ENCODE measurements at regions not wholly inside any gene's neighbourhood (a gene's known extent, or its start where the extent isn't known, plus 50 kb on each side); places are given as distances from the start of the nearest gene placed in this dataset.

GRCh38 chr16:13393816-13394215 is 492.4 kb downstream of the SHISA9 start:
- Histone ChIP-seq H3K27me3 (ENCODE audit: insufficient read depth, low read length) (no peaks in the 10 kb centered on the region), H3K9ac (ENCODE audit: low read length) (no peak overlapping the region), H3K4me2 (ENCODE audit: low read length) (no peak overlapping the region), H3K9me2 (ENCODE audit: insufficient read depth) (no peaks in the 10 kb centered on the region), H3K4me1 (ENCODE audit: control insufficient read depth in 1 of 2, insufficient read depth in 2 of 2, low read length in 2 of 2) (no peaks in the 10 kb centered on the region), H3K4me3 (replicated peaks in 1 of 2; ENCODE audit: low read depth in 1 of 2, low read length in 2 of 2) (no peak overlapping the region), H3K79me2 (ENCODE audit: insufficient read depth, low read length) (no peaks in the 10 kb centered on the region), H3K27ac (ENCODE audit: low read depth, low read length) (no peak overlapping the region), H2AFZ (ENCODE audit: low read depth, low read length, poor library complexity, severe bottlenecking) (no peak overlapping the region), H3K36me3 (ENCODE audit: control insufficient read depth in 1 of 2, insufficient read depth in 2 of 2, low read length in 2 of 2) (no peaks in the 10 kb centered on the region), H4K20me1 (ENCODE audit: insufficient read depth) (no peaks in the 10 kb centered on the region), H3K9me3 (ENCODE audit: control insufficient read depth in 1 of 2, insufficient read depth in 1 of 2, low read depth in 1 of 2, low read length in 2 of 2) (no peaks in the 10 kb centered on the region)
- no TSS peak for BruUV-seq (replicated peaks)
- ATAC-seq (no peak), DNase-seq (ENCODE audit: low read depth, low spot score) (no peak)
- intact Hi-C loops (cut with micrococcal nuclease) = no loop called here
- TF ChIP-seq FOSL1 (IDR thresholded peaks at IDR 0.05; ENCODE audit: low read depth) (no peak), YY1 (IDR thresholded peaks at IDR 0.05; ENCODE audit: extremely low read depth, insufficient replicate concordance, low read depth, low read length) (no peak), REST (IDR thresholded peaks at IDR 0.05; ENCODE audit: low read depth) (no peak), TCF7L2 (IDR thresholded peaks at IDR 0.05; ENCODE audit: borderline replicate concordance, extremely low read depth, insufficient read depth, insufficient read length) (no peak), CBX3 (IDR thresholded peaks at IDR 0.05; ENCODE audit: low read depth) (no peak), CTCF (IDR thresholded peaks at IDR 0.05 in 2 of 3, conservative IDR thresholded peaks at IDR 0.05 in 1 of 3; ENCODE audit: borderline replicate concordance in 1 of 3, insufficient read depth in 1 of 3, low read depth in 2 of 3, low read length in 2 of 3) (no peak), EGR1 (IDR thresholded peaks at IDR 0.05; ENCODE audit: low read depth) (no peak), ZNF274 (IDR thresholded peaks at IDR 0.05; ENCODE audit: low read depth, low read length) (no peak), POLR2A (IDR thresholded peaks at IDR 0.05; ENCODE audit: borderline replicate concordance, extremely low read depth, insufficient read depth, insufficient read length) (no peak), CEBPB (IDR thresholded peaks at IDR 0.05; ENCODE audit: low read depth) (no peak), SP1 (IDR thresholded peaks at IDR 0.05; ENCODE audit: low read depth) (no peak), SRF (IDR thresholded peaks at IDR 0.05; ENCODE audit: low read depth) (no peak), EZH2phosphoT487 (IDR thresholded peaks at IDR 0.05; ENCODE audit: borderline replicate concordance) (no peak), RAD21 (IDR thresholded peaks at IDR 0.05; ENCODE audit: low read depth) (no peak)
- ChIA-PET POLR2A (no interaction called here), CTCF (no interaction called here), RAD21 (ENCODE audit: low non-redundant PET in 1 of 2, low total read pairs in 2 of 2, uncharacterized antibody in 2 of 2, unreplicated experiment in 2 of 2) (no interaction called here)
